C1 segment of cervical spinal cord (tissue), 14 donors: ENCODE measurements at regions not wholly inside any gene's neighbourhood (a gene's known extent, or its start where the extent isn't known, plus 50 kb on each side); places are given as distances from the start of the nearest gene placed in this dataset.
"Not testable (repeated sequence)": the region's sequence is repeated elsewhere in the genome, so short reads cannot be mapped to it uniquely, and the experiment has no call there.

ENCODE experiments used
- DNase-seq, 14 donors: peaks; one replicate each; lab custom pipeline; 2025; lab: John Stamatoyannopoulos, UW

GRCh38 chr1:79193211-79194079, 186.9 kb upstream of the ADGRL4 start:
- no peak for DNase-seq

DNA sequence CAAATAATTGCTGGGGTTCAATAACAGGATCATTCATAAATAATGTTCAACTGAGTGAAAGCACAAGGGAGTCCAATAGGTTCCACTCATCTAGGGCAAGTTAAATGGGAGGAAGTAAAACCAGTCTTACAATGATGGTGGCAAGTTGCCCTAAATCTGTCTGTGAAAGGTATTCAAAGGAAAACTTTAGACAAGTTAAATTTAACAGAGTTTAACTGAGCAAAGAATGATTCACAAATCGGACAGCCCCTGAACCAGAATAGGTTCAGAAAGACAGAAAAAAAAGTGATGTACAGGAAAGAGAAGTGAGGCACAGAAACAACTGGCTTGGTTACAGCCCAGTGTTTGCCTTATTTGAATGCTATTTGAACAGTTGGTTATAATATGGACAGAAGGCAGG, 183.5 kb upstream of the ADGRL4 start:
- DNase-seq = no peak

DNA sequence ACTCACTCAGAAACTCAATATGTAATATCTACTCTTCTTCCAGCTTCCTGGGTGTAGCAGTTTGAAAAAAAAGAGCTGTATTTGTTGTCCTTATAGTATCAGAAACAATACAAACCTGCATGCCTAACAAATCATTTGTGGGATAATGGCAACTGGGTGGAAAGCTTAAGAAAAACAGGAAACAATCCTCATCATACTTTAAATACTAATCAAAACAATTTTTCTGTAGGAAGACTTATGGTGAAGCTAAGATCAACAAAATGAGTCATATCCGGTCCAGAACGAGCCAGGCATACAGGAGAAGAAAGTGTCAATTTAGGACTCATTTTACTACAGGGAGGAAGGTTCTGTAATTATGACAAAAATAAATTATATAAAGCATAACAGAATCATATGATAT, 181.8 kb upstream of the ADGRL4 start:
- no peak for DNase-seq

- DNase-seq = no peak
Observed at GRCh38 chr1:79186260-79186659, 179.7 kb upstream of the ADGRL4 start.

DNA sequence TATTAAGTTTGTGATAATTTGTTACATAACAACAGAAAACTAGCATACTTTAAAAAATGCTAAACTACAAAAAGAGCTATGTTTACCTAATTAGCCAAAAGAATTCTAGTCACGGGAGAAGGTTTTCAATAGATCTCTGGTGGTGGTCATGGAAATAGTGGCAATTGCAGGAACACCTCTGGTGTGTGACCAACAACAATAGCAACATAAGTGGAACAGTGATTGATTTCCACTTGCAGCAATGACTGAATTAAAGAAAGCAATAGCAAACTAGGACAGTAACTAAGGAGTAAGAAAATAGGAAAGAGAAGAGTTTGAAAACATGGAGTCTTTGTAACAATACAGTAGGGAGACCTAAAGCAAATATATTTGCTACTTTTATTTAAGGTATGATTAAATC, 171.3 kb upstream of the ADGRL4 start:
- no peak for DNase-seq

DNA sequence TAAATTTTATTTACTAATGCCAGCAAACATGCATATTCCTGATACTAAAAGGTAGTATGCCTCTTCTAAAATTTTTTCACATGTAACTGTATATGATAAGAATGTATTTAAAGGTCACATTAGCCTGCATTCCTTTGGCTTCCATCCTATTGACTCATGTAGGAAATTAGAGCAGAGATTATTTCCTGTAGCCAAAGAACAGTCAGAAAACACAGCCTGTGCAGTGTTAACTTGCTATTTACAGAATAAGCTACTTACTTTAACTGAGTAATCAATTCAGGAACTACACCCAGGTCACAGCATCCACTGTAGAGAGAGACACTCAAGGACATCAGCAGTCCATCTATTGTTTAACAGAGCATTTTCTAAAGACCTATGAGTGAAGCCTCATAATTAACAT, 154.5 kb upstream of the ADGRL4 start:
- DNase-seq = no peak

- DNase-seq = no peak
Observed at GRCh38 chr1:79155991-79156390, 149.5 kb upstream of the ADGRL4 start.

- DNase-seq = no peak
Observed at GRCh38 chr1:79151006-79151796, 144.7 kb upstream of the ADGRL4 start.

DNA sequence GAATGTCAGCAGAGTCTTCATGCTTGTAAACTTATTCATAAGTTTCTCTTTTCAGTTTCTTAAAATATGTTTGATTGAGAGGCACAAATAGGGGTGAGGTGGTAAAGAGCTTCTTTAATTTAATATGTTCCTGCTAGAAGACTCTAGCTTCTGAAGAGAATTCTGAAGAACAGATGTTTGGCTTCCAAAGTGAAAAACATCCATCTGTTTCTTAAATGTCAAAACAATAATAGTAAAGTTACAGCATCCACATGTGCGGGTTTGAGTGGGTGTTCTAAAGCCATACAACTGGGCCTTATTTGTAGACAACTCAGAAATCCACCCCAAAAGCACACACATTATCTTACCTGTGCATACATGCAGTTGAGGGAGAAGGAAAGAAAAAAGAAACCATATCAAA, 144.0 kb upstream of the ADGRL4 start:
- no peak for DNase-seq

DNA sequence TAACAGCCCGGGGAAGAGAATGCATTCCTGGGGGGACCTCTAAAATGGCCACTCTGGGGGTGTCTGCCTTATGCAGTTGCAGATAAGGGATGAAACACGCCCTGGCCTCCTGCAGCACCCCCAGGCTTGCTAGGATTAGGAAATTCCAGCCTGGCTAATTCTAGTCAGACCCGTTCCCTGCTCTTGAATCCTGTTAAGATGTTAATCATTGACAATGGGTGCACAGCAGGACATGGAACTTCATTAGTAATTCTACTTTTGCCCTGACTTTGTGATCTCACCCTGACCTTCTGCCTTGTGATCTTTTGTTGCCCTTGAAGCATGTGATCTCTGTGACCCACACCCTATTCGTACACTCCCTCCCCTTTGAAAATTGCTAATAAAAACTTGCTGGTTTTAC, 131.7 kb upstream of the ADGRL4 start:
- DNase-seq = not testable (repeated sequence)

GRCh38 chr1:79133774-79134364, 127.3 kb upstream of the ADGRL4 start:
- no peak for DNase-seq

- DNase-seq = no peak
Observed at GRCh38 chr1:79131626-79132025, 125.1 kb upstream of the ADGRL4 start.

- DNase-seq = no peak
Observed at GRCh38 chr1:79129914-79130313, 123.4 kb upstream of the ADGRL4 start.

- no peak for DNase-seq
Observed at GRCh38 chr1:79128722-79129121, 122.2 kb upstream of the ADGRL4 start.

DNA sequence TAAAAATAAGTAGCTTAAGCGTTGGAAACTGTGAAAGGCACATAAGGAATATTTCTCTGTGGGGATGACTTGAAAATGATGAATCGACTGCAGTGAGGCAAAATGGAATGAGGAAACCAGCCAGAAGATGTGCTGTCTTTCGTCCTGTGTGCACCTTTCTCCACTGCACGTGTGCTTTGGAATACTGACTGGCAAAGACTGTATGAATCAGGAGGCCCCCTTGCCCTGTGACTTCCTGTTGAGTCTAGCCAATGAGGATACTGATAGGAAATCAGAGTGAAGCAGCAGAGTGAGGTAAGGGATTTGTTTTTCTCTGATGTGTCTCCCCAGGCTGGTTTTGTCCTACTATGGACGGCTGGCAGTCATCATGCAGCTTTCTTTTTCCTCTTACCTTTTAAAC, 118.2 kb upstream of the ADGRL4 start:
- no peak for DNase-seq

DNA sequence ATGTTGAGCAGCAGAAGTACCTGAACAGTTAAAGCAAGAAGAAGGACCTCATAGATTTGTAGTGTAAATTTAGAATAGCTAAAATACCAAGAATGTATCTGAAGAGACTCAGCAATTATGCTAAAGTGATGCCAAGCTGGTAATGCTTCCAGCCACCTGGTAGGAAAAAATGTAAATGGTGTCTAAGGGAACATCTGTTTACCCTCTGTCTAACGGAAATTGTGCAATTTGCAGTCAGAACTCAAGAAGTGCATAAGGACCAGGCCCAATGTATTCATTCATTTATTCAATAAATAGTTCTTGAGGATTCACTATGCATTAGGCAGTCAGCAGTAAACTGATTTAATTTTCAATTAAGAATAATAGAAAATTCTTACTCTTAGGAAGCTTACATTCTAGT, 116.0 kb upstream of the ADGRL4 start:
- DNase-seq = no peak

DNA sequence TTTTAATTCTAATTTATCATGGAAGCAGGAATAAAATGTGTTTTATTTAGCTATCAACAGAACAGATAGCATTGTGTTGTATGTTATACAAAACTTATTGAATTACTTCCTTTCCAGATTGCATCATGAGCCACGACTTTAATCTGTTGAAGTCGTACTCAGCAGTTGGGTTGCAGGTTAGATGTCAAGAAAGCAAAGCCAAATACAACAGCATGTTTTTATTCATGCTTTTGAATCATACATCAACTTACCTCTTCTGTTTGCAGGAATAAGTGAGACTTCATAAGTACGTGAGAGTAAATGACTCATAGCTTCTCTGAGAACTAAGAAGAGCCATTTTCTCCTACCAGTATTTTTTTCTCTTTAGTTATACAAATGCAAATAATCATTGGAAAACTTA, 110.8 kb upstream of the ADGRL4 start:
- DNase-seq = no peak

GRCh38 chr1:79113836-79114235, 107.3 kb upstream of the ADGRL4 start:
- DNase-seq = no peak

DNA sequence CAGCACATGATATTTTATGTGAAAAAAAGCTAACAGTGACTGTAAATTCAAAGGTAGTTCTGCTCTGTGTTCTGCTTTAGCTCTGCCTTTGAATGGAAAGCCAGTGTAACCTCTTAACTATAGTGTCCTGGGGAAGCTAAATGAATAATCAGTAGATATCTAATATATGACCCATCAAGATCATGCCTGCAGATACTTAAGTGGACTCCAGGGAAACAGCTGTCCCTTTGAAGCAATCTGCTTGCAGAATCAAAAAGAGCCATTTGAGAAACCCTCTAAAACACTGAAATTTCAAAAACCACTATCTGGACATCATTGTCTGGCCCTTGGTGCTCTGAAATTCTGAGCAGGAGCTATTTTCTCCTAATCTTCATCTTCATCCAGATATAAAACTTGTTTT, 104.2 kb upstream of the ADGRL4 start:
- no peak for DNase-seq

DNA sequence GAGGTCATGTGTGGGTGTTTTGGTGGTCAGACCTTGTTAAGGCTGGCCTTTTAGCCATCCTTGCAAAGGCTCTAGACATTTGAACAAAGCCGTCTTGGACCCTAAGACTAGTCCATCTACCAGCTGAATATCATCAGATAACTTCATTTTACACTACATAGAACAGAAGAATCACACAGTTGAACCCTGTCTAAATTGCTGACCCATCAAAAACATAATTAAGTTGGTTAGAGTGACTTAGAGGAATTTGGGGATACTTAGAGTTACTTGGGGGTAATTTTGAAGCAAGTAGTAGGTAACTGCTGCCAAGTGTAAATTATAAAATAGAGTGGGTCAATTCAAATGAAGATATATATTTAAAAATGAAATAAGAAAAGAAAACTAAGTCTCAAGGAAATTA, 102.9 kb upstream of the ADGRL4 start:
- no peak for DNase-seq

GRCh38 chr1:79105500-79105899, 99.0 kb upstream of the ADGRL4 start:
- no peak for DNase-seq

- DNase-seq = no peak
Observed at GRCh38 chr1:79104617-79105016, 98.1 kb upstream of the ADGRL4 start.

- no peak for DNase-seq
Observed at GRCh38 chr1:79100385-79100784, 93.9 kb upstream of the ADGRL4 start.
